Body of pancreas (tissue), 4 donors: ENCODE measurements at regions not wholly inside any gene's neighbourhood (a gene's known extent, or its start where the extent isn't known, plus 50 kb on each side); places are given as distances from the start of the nearest gene placed in this dataset.
"Not testable (repeated sequence)": the region's sequence is repeated elsewhere in the genome, so short reads cannot be mapped to it uniquely, and the experiment has no call there.

Source experiments
- ATAC-seq: fragments of 150-250 bp; one replicate; pipeline ENCODE4 v1.9.1; 2016
- DNase-seq, 4 donors: peaks; one replicate each; pipeline ENCODE4 v3.0.0-alpha.2; 2019
- H3K27ac ChIP-seq, 4 donors: fragments of 200-600 bp; sonication (generic); 1 replicate in 3 of 4; 2 replicates in 1 of 4; pipeline versions ENCODE4 v1.5.1 to v1.6.1; 2016 to 2019; ENCODE audit warnings: mild to moderate bottlenecking in 1 of 4, mixed read lengths in 1 of 4, moderate library complexity in 1 of 4
- H3K27me3 ChIP-seq, 2 donors: fragments of 200-600 bp; sonication (generic); one replicate each; pipeline ENCODE4 v1.6.0; 2016; ENCODE audit warnings: mild to moderate bottlenecking in 1 of 2
- H3K36me3 ChIP-seq, 2 donors: fragments of 200-600 bp; sonication (generic); replicated peaks in 1 of 2; 2 replicates each; pipeline ENCODE4 v1.5.1; 2016; ENCODE audit warnings: low read depth in 2 of 2; ENCODE audit not compliant: insufficient read depth in 1 of 2
- H3K4me1 ChIP-seq: fragments of 200-600 bp; sonication (generic); one replicate; pipeline ENCODE4 v1.6.0; 2016
- H3K4me3 ChIP-seq, 2 donors: fragments of 200-600 bp; sonication (generic); 1 replicate in 1 of 2; 2 replicates in 1 of 2; pipeline ENCODE4 v1.5.1; 2016 to 2019
- H3K9me3 ChIP-seq, 3 donors: fragments of 200-600 bp; sonication (generic); 1 replicate in 2 of 3; 2 replicates in 1 of 3; pipeline ENCODE4 v1.5.1; 2016
- POLR2A ChIP-seq, 3 donors: fragments of 450-650 bp; IDR thresholded peaks; one replicate each; pipeline ENCODE4 v1.6.1; 2016; ENCODE audit warnings: antibody characterized with exemption in 3 of 3, mild to moderate bottlenecking in 2 of 3
- WGBS, 2 donors: methylation state at CpG; one replicate each; pipeline ENCODE4 v1.1.5; 2017; 5-methylcytosine and 5-hydroxymethylcytosine counted together
- intact Hi-C: fragments of 100-400 bp; cut with DNase I; formaldehyde crosslinking; loops from one replicate; pipeline ENCODE4 v1.15.1; 2023
- TF ChIP-seq, protein P1 (sequence below), 7 experiments: fragments of 450-650 bp in 4 of 7; fragments of 200-600 bp in 3 of 7; sonication (generic) in 3 of 7; IDR thresholded peaks; one replicate each; pipeline ENCODE4 v1.5.1; 2016 to 2019; ENCODE audit warnings: antibody characterized with exemption in 7 of 7

DNA sequence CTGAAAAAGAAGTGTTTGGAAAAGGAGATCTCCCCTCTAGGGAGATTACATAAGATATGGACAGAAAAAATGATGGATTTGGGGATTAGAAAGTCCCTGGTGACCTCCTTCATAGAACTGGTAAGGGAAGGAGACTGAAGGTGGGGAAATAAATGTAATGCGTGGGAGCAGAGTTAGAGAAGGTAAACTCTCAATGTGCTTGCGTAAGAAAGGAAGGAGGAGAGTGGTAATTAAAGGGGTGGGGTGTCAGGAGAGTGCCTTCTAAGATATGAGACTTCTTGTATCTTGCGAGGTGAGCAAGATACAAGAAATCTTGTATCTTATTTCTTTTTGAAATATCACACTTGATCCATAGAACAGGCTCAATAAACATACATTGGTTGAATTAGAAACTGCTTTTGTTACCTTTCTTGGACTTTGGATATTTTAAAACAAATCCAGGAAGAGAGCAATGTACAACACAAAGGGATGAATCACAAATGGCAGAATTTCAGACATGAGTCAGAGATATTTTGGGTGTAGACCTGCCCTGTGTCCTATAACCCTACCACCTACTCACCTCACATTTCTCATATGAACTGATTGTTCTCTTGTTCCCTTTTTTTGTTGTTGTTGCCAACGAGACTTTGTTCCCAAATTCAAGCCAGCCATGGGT is 342.4 kb downstream of the INSIG2 start:
- intact Hi-C loops = no loop called here
- ATAC-seq (no peak), DNase-seq (no peak)
- no peak for TF ChIP-seq POLR2A (IDR thresholded peaks at IDR 0.05)
- TF ChIP-seq, protein P1, sequence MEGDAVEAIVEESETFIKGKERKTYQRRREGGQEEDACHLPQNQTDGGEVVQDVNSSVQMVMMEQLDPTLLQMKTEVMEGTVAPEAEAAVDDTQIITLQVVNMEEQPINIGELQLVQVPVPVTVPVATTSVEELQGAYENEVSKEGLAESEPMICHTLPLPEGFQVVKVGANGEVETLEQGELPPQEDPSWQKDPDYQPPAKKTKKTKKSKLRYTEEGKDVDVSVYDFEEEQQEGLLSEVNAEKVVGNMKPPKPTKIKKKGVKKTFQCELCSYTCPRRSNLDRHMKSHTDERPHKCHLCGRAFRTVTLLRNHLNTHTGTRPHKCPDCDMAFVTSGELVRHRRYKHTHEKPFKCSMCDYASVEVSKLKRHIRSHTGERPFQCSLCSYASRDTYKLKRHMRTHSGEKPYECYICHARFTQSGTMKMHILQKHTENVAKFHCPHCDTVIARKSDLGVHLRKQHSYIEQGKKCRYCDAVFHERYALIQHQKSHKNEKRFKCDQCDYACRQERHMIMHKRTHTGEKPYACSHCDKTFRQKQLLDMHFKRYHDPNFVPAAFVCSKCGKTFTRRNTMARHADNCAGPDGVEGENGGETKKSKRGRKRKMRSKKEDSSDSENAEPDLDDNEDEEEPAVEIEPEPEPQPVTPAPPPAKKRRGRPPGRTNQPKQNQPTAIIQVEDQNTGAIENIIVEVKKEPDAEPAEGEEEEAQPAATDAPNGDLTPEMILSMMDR (IDR thresholded peaks at IDR 0.05) = no peak
- no peak overlapping the region for H3K27ac ChIP-seq
- 62 to 76% methylated on average over 4 of the region's 4 CpGs for WGBS, 2 donors
- no peaks in the 10 kb centered on the region for H3K27me3 ChIP-seq
- H3K4me1 ChIP-seq = no peaks in the 10 kb centered on the region
- no peaks in the 10 kb centered on the region for H3K9me3 ChIP-seq
- H3K4me3 ChIP-seq = no peak overlapping the region
- no peaks in the 10 kb centered on the region for H3K36me3 ChIP-seq

GRCh38 chr2:118425191-118425590 is 336.9 kb downstream of the INSIG2 start:
- intact Hi-C loops = no loop called here
- Histone ChIP-seq H3K9me3 (no peaks in the 10 kb centered on the region), H3K4me1 (no peaks in the 10 kb centered on the region), H3K36me3 (no peaks in the 10 kb centered on the region), H3K27me3 (no peaks in the 10 kb centered on the region), H3K4me3 (no peak overlapping the region), H3K27ac (no peak overlapping the region)
- DNase-seq (no peak), ATAC-seq (no peak)
- no peak for TF ChIP-seq POLR2A (IDR thresholded peaks at IDR 0.05)
- TF ChIP-seq, protein P1 (IDR thresholded peaks at IDR 0.05) = no peak
- 79 to 80% methylated on average over 5 of the region's 5 CpGs for WGBS, 2 donors

DNA sequence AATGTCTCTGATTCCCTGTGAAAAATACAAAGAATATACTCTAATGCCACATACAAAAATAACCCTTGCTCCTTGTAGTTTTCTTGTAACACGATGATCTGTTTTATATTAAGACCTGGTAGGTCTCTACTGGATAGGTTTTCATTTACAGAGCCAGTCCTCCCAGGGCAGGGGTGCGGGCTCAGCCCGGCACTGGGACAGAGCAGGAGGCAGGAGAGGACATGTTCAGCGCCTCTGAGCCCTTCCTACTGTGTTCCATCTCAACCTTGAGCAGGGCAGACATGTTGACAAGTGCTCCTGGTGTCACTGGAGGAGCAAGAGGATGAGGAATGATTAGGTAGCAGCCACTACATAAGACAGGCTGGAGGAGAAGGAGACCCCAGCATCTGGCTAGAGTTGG is 335.5 kb downstream of the INSIG2 start:
- Histone ChIP-seq H3K4me3 (no peak overlapping the region), H3K36me3 (no peaks in the 10 kb centered on the region), H3K9me3 (no peaks in the 10 kb centered on the region), H3K27ac (no peak overlapping the region), H3K4me1 (no peaks in the 10 kb centered on the region), H3K27me3 (no peaks in the 10 kb centered on the region)
- ATAC-seq (no peak), DNase-seq (no peak)
- WGBS, 2 donors = 82 to 86% methylated on average over 4 of the region's 4 CpGs
- no peak for TF ChIP-seq POLR2A (IDR thresholded peaks at IDR 0.05)
- TF ChIP-seq, protein P1 (IDR thresholded peaks at IDR 0.05) = no peak
- intact Hi-C loops = no loop called here

GRCh38 chr2:118421648-118422047 is 333.4 kb downstream of the INSIG2 start:
- no peaks in the 10 kb centered on the region for H3K36me3 ChIP-seq
- H3K9me3 ChIP-seq = no peaks in the 10 kb centered on the region
- ATAC-seq (no peak), DNase-seq (no peak)
- WGBS, 2 donors = 48 to 84% methylated on average over 3 of the region's 3 CpGs
- TF ChIP-seq, protein P1 (IDR thresholded peaks at IDR 0.05) = no peak
- no peak for TF ChIP-seq POLR2A (IDR thresholded peaks at IDR 0.05)
- H3K4me3 ChIP-seq = no peak overlapping the region
- no peak overlapping the region for H3K27ac ChIP-seq
- H3K27me3 ChIP-seq = no peaks in the 10 kb centered on the region
- intact Hi-C loops = no loop called here
- H3K4me1 ChIP-seq = no peaks in the 10 kb centered on the region

GRCh38 chr2:118417406-118418120 is 329.3 kb downstream of the INSIG2 start:
- H3K36me3 ChIP-seq = no peaks in the 10 kb centered on the region
- no peaks in the 10 kb centered on the region for H3K27me3 ChIP-seq
- H3K4me3 ChIP-seq = no peak overlapping the region
- TF ChIP-seq POLR2A (IDR thresholded peaks at IDR 0.05) = no peak
- TF ChIP-seq, protein P1 (IDR thresholded peaks at IDR 0.05) = no peak
- no peak for DNase-seq
- no peak overlapping the region for H3K27ac ChIP-seq
- WGBS, 2 donors = 77 to 84% methylated on average over 3 of the region's 3 CpGs
- ATAC-seq = no peak
- no peaks in the 10 kb centered on the region for H3K4me1 ChIP-seq
- intact Hi-C loops = no loop called here
- no peaks in the 10 kb centered on the region for H3K9me3 ChIP-seq

- 77 to 79% methylated on average over 1 of the region's 1 CpG for WGBS, 2 donors
- H3K36me3 ChIP-seq, H3K9me3 ChIP-seq, H3K27me3 ChIP-seq, H3K27ac ChIP-seq, ATAC-seq, intact Hi-C loops, H3K4me1 ChIP-seq, DNase-seq, H3K4me3 ChIP-seq: not testable (repeated sequence)
Measured at GRCh38 chr2:118415186-118415585, 326.9 kb downstream of the INSIG2 start.
